Kidney epithelial cell (primary cell): ENCODE measurements at regions not wholly inside any gene's neighbourhood (a gene's known extent, or its start where the extent isn't known, plus 50 kb on each side); places are given as distances from the start of the nearest gene placed in this dataset.

ENCODE experiments used
- DNase-seq: peaks from one replicate; pipeline ENCODE4 v3.0.0-alpha.2; 2010; ENCODE audit warnings: low read depth
- H3K27me3 ChIP-seq: 2 replicates; pipeline ENCODE4 v1.6.0; 2011; ENCODE audit warnings: low read length; ENCODE audit not compliant: control insufficient read depth, insufficient read depth
- H3K36me3 ChIP-seq: 2 replicates; pipeline ENCODE4 v1.5.1; 2011; ENCODE audit warnings: low read length; ENCODE audit not compliant: control insufficient read depth, insufficient read depth
- H3K4me3 ChIP-seq: 2 replicates; pipeline ENCODE4 v1.5.1; 2011; ENCODE audit warnings: low read depth, mild to moderate bottlenecking, control low read depth, low read length
- CTCF ChIP-seq: IDR thresholded peaks from 2 replicates; pipeline ENCODE4 v1.5.1; 2011; ENCODE audit warnings: mild to moderate bottlenecking, moderate library complexity, low read length, control low read depth, inconsistent platforms; ENCODE audit not compliant: insufficient read depth, poor library complexity, severe bottlenecking

- no peaks in the 10 kb centered on the region for H3K27me3 ChIP-seq
- no peak overlapping the region for H3K4me3 ChIP-seq
- no peak for TF ChIP-seq CTCF
- DNase-seq: no peak
- no peaks in the 10 kb centered on the region for H3K36me3 ChIP-seq
Measured at GRCh38 chr14:71695611-71696350, 236.4 kb upstream of the RGS6 start.

- no peaks in the 10 kb centered on the region for H3K27me3 ChIP-seq
- H3K4me3 ChIP-seq: no peak overlapping the region
- no peaks in the 10 kb centered on the region for H3K36me3 ChIP-seq
- DNase-seq: no peak
- TF ChIP-seq CTCF: no peak
Measured at GRCh38 chr14:71698027-71698426, 234.2 kb upstream of the RGS6 start.

- no peak for TF ChIP-seq CTCF
- Histone ChIP-seq H3K36me3 (no peaks in the 10 kb centered on the region), H3K27me3 (no peaks in the 10 kb centered on the region), H3K4me3 (no peak overlapping the region)
- no peak for DNase-seq
Measured at GRCh38 chr14:71698673-71699072, 233.6 kb upstream of the RGS6 start.

GRCh38 chr14:71701990-71702389 lies 230.2 kb upstream of the RGS6 start:
- no peaks in the 10 kb centered on the region for H3K36me3 ChIP-seq

GRCh38 chr14:71702786-71703185 lies 229.4 kb upstream of the RGS6 start:
- no peaks in the 10 kb centered on the region for H3K36me3 ChIP-seq
- H3K27me3 ChIP-seq: no peaks in the 10 kb centered on the region
- TF ChIP-seq CTCF: no peak
- no peak for DNase-seq
- H3K4me3 ChIP-seq: no peak overlapping the region

More at GRCh38 chr14:71701990-71702389, 230.2 kb upstream of the RGS6 start:
- no peak for TF ChIP-seq CTCF
- no peak for DNase-seq
- no peak overlapping the region for H3K4me3 ChIP-seq
- no peaks in the 10 kb centered on the region for H3K27me3 ChIP-seq

- Histone ChIP-seq H3K4me3 (no peak overlapping the region), H3K36me3 (no peaks in the 10 kb centered on the region), H3K27me3 (no peaks in the 10 kb centered on the region)
- no peak for TF ChIP-seq CTCF
- DNase-seq: no peak
Measured at GRCh38 chr14:71703477-71703876, 228.8 kb upstream of the RGS6 start.
